GM13977 (cell line): ENCODE measurements at regions not wholly inside any gene's neighbourhood (a gene's known extent, or its start where the extent isn't known, plus 50 kb on each side); places are given as distances from the start of the nearest gene placed in this dataset.
A peak's percentile ranks its signal among the peaks of the same experiment; 100 is the strongest.

Experiments
- DNase-seq: peaks from one replicate; pipeline ENCODE4 v3.0.0; 2012; ENCODE audit warnings: low spot score
- CTCF ChIP-seq: IDR thresholded peaks from 2 replicates; pipeline ENCODE4 v1.5.1; 2012; ENCODE audit warnings: mild to moderate bottlenecking, control low read depth; ENCODE audit not compliant: insufficient read depth; ENCODE audit errors: extremely low read depth, missing control alignments
- in situ Hi-C: fragments of 300-500 bp; cut with MboI; formaldehyde crosslinking; loops from one replicate; pipeline ENCODE4 v1.12.0; 2022; ENCODE audit warnings: low sequenced_read_pairs, low pct_unique_long_range_greater_than_20kb, mixed read lengths, inconsistent platforms; ENCODE audit not compliant: unreplicated experiment

GRCh38 chr5:51960617-51961121 is 577.4 kb downstream of the ISL1 start:
- no peak for DNase-seq
- in situ Hi-C loops: no loop called here
- peak; percentile 35 for TF ChIP-seq CTCF

GRCh38 chr5:51961154-51961562 is 577.9 kb downstream of the ISL1 start:
- in situ Hi-C loops: no loop called here
- DNase-seq: no peak
- no peak for TF ChIP-seq CTCF

GRCh38 chr5:51968756-51969155 is 585.5 kb downstream of the ISL1 start:
- DNase-seq: no peak
- no peak for TF ChIP-seq CTCF

GRCh38 chr5:51974834-51975233 is 591.6 kb downstream of the ISL1 start:
- in situ Hi-C loops: no loop called here
- TF ChIP-seq CTCF: no peak
- DNase-seq: no peak

More at GRCh38 chr5:51968756-51969155, 585.5 kb downstream of the ISL1 start:
- in situ Hi-C loops: no loop called here

- no peak for TF ChIP-seq CTCF
- DNase-seq: no peak
- in situ Hi-C loops: no loop called here
Observed at GRCh38 chr5:51977014-51977413, 593.8 kb downstream of the ISL1 start.

- DNase-seq: no peak
- in situ Hi-C loops: no loop called here
- TF ChIP-seq CTCF: no peak
Observed at GRCh38 chr5:51983161-51983560, 599.9 kb downstream of the ISL1 start.

- DNase-seq: no peak
- in situ Hi-C loops: no loop called here
- TF ChIP-seq CTCF: no peak
Observed at GRCh38 chr5:51986733-51987132, 603.5 kb downstream of the ISL1 start.
